OCI-LY7 (cell line): ENCODE measurements at regions not wholly inside any gene's neighbourhood (a gene's known extent, or its start where the extent isn't known, plus 50 kb on each side); places are given as distances from the start of the nearest gene placed in this dataset.

Experiments used
- CTCF ChIP-seq: fragments of 200-600 bp; sonication (generic); conservative IDR thresholded peaks from 2 replicates; pipeline ENCODE4 v1.5.1; 2014; ENCODE audit warnings: mild to moderate bottlenecking, antibody characterized with exemption, low read length, moderate library complexity, mixed read lengths
- EZH2phosphoT487 ChIP-seq: fragments of 200-600 bp; sonication (generic); IDR thresholded peaks from 2 replicates; pipeline ENCODE4 v1.6.1; 2018; ENCODE audit warnings: low read depth, borderline replicate concordance, mild to moderate bottlenecking, mixed run types, antibody characterized with exemption, low read length, moderate library complexity, mixed read lengths

- TF ChIP-seq EZH2phosphoT487 (no peak), CTCF (no peak)
Measured at GRCh38 chr3:34924961-34925360, 714.4 kb upstream of the ARPP21 start.
